ENCODE measurements at regions not wholly inside any gene's neighbourhood (a gene's known extent, or its start where the extent isn't known, plus 50 kb on each side); places are given as distances from the start of the nearest gene placed in this dataset.

DNA sequence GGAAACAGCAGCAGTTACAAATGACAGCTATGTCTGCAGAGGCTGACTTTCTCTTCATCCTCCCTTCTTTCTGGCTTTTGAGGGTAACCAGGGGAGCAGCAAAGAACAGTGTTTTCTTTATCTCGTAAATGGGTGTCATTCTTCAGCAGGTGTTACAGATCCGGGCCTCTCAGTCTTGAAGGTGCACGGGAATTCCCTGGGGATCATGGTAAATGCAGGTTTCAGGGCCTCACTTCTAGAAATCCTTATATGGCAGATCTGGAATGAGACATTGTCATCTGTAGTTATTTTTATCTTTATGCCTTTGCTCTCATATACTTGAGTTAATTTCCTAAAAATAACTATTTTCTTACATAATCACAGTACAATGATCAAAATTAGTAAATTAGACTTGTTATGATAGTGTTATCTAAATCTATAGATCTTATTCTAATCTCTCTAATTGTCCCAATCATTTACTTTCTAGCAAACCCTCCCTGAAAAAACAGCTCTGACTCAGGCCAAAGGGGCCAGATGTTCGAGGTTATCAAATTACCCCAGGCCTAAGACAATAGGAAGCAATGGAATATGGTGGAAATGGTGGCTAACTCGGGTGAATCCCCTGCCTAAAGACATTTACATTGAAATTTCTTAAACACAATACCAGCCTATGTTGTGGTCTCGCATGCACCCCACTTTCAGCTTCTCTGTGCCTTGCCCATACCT, 145.0 kb downstream of the CAND1 start:
- Histone ChIP-seq H3K27ac (no peak overlapping the region), H3K9me3 (no peaks in the 10 kb centered on the region), H3K4me1 (no peaks in the 10 kb centered on the region), H3K4me3 (no peak overlapping the region), H3K36me3 (no peaks in the 10 kb centered on the region), H3K27me3 (no peaks in the 10 kb centered on the region)
- DNase-seq (ENCODE audit: extremely low spot score in 2 of 2): no peak
- no peak for TF ChIP-seq POLR2AphosphoS5 (IDR thresholded peaks at IDR 0.05; ENCODE audit: insufficient read depth in 1 of 2, low read depth in 1 of 2)
- TF ChIP-seq, protein P1, sequence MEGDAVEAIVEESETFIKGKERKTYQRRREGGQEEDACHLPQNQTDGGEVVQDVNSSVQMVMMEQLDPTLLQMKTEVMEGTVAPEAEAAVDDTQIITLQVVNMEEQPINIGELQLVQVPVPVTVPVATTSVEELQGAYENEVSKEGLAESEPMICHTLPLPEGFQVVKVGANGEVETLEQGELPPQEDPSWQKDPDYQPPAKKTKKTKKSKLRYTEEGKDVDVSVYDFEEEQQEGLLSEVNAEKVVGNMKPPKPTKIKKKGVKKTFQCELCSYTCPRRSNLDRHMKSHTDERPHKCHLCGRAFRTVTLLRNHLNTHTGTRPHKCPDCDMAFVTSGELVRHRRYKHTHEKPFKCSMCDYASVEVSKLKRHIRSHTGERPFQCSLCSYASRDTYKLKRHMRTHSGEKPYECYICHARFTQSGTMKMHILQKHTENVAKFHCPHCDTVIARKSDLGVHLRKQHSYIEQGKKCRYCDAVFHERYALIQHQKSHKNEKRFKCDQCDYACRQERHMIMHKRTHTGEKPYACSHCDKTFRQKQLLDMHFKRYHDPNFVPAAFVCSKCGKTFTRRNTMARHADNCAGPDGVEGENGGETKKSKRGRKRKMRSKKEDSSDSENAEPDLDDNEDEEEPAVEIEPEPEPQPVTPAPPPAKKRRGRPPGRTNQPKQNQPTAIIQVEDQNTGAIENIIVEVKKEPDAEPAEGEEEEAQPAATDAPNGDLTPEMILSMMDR (IDR thresholded peaks at IDR 0.05): no peak
- TF ChIP-seq POLR2A (IDR thresholded peaks at IDR 0.05): no peak
- intact Hi-C loops (cut with DNase I): loop anchor here (5.0 kb wide), 1 partner anchor 1503 kb away; no protein-coding TSS in a partner anchor

DNA sequence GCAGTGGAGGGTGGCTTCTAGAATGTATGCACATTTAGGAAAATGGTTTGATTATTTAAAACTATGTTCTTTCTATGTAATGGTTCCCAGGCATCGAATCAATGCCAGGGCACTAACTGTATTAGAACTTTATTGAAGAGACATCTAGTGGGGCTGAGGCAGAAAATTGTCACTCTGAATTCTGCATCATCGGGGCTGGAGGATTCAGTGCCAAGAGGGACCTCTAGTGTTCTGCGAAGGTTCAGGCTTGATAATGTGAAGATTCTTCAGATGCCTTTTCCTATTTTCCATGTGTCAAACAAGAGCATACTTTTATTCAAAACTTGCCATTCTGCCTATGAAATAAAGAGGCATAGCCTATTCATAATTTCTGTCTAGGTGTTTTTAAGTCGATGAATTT, 146.3 kb downstream of the CAND1 start:
- Histone ChIP-seq H3K9me3 (no peaks in the 10 kb centered on the region), H3K27ac (no peak overlapping the region), H3K27me3 (no peaks in the 10 kb centered on the region), H3K36me3 (no peaks in the 10 kb centered on the region), H3K4me3 (no peak overlapping the region), H3K4me1 (no peaks in the 10 kb centered on the region)
- DNase-seq (ENCODE audit: extremely low spot score in 2 of 2): no peak
- intact Hi-C loops (cut with DNase I): no loop called here
- no peak for TF ChIP-seq POLR2AphosphoS5 (IDR thresholded peaks at IDR 0.05; ENCODE audit: insufficient read depth in 1 of 2, low read depth in 1 of 2)
- TF ChIP-seq POLR2A (IDR thresholded peaks at IDR 0.05): no peak
- TF ChIP-seq, protein P1 (IDR thresholded peaks at IDR 0.05): no peak

DNA sequence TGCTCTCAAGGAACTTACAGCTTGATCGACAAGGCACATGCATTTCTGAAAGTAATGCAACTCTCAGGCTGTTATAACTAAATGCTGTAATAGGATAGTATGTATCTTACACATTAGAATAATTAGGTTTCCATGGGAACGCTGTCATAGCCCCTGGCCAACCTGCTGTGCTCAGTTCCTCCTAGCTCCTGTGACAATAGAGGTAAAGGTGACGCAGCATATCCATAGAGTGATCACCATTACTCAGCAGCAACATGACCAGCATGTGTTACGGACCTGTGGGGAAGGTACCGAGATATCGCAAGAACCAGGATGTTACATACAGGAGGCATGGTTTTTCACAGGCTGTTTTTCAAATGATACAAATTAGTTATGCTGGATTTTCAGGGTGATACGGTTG, 150.7 kb downstream of the CAND1 start:
- Histone ChIP-seq H3K27ac (no peak overlapping the region), H3K9me3 (no peaks in the 10 kb centered on the region), H3K27me3 (no peaks in the 10 kb centered on the region), H3K4me3 (no peak overlapping the region), H3K36me3 (no peaks in the 10 kb centered on the region), H3K4me1 (no peaks in the 10 kb centered on the region)
- no peak for DNase-seq (ENCODE audit: extremely low spot score in 2 of 2)
- intact Hi-C loops (cut with DNase I): no loop called here
- TF ChIP-seq POLR2A (IDR thresholded peaks at IDR 0.05) (no peak), POLR2AphosphoS5 (IDR thresholded peaks at IDR 0.05; ENCODE audit: insufficient read depth in 1 of 2, low read depth in 1 of 2) (no peak)
- TF ChIP-seq, protein P1 (IDR thresholded peaks at IDR 0.05): no peak

DNA sequence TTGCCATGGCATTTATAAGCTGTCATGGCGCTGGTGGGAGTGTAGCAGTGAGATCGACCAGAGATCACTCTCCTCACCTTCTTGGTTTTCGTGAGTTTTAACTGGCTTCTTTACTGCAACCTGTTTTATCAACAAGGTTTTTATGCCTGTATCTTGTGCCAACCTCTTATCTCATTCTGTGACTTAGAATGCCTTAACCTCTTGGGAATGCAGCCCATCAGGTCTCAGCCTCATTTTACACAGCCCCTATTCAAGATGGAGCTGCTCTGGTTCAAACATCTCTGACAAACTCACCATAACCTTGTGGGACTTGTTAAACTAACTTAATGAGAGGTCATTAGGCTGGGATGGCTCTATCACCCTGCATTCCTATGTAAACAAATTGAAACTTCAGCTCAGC, 151.3 kb downstream of the CAND1 start:
- Histone ChIP-seq H3K36me3 (no peaks in the 10 kb centered on the region), H3K9me3 (no peaks in the 10 kb centered on the region), H3K4me3 (no peak overlapping the region), H3K4me1 (peaks cover under 1% of the 10 kb centered on the region), H3K27ac (no peak overlapping the region), H3K27me3 (no peaks in the 10 kb centered on the region)
- intact Hi-C loops (cut with DNase I): no loop called here
- no peak for DNase-seq (ENCODE audit: extremely low spot score in 2 of 2)
- TF ChIP-seq, protein P1 (IDR thresholded peaks at IDR 0.05): no peak
- TF ChIP-seq POLR2AphosphoS5 (IDR thresholded peaks at IDR 0.05; ENCODE audit: insufficient read depth in 1 of 2, low read depth in 1 of 2): no peak
- no peak for TF ChIP-seq POLR2A (IDR thresholded peaks at IDR 0.05)

DNA sequence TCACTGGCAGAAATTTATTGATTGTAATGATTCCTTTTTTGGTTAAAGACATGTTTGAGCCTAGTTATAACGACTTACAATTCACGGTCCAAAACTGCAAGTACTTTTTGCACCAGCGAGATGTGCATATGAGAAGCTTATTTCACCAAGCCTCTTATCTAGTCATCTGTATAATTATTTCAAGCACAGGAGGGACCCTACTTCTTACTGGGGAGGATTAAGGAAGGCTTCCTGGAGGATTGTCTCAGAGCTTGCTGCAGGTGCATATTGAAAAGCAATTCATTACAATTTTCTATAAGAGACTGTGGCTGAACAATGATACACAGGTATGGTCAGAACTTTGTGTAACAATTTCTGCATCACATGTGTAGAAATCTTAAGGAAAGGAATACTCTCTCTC, 152.9 kb downstream of the CAND1 start:
- Histone ChIP-seq H3K36me3 (no peaks in the 10 kb centered on the region), H3K9me3 (no peaks in the 10 kb centered on the region), H3K27ac (no peak overlapping the region), H3K27me3 (no peaks in the 10 kb centered on the region), H3K4me1 (peaks cover 11% of the 10 kb centered on the region), H3K4me3 (no peak overlapping the region)
- TF ChIP-seq POLR2A (IDR thresholded peaks at IDR 0.05) (no peak), POLR2AphosphoS5 (IDR thresholded peaks at IDR 0.05; ENCODE audit: insufficient read depth in 1 of 2, low read depth in 1 of 2) (no peak)
- TF ChIP-seq, protein P1 (IDR thresholded peaks at IDR 0.05): no peak
- intact Hi-C loops (cut with DNase I): no loop called here
- DNase-seq (ENCODE audit: extremely low spot score in 2 of 2): no peak
